HL-60/S4 (cell line): ENCODE measurements at regions not wholly inside any gene's neighbourhood (a gene's known extent, or its start where the extent isn't known, plus 50 kb on each side); places are given as distances from the start of the nearest gene placed in this dataset.

ENCODE experiments used
- in situ Hi-C: fragments of 300-500 bp; cut with MboI; formaldehyde crosslinking; loops from 2 replicates; pipeline ENCODE4 v1.14.3; 2022; ENCODE audit warnings: low sequenced_read_pairs

GRCh38 chr3:10583798-10584708, 78.7 kb upstream of the ATP2B2 start:
- in situ Hi-C loops, result no loop called here

GRCh38 chr3:10585945-10586344, 80.6 kb upstream of the ATP2B2 start:
- in situ Hi-C loops, result no loop called here

DNA sequence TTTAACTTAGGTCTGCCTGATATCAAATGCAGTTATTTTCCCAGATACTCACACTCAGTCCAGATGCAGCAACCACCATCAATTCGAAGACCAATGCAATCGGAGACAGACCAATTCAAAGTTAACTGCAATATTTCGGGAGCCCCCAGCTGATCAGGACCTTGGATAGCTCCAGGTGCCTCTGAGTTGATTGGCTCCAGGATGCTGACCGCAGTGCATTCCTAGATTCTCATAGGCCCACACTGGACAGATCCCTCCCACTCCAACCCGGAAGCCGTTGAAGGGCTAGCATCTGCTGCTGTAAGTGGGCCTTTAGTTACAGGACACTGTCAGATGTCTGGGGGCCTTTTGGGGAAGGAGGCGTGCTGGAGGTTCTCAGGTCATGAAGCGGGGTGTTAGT, 89.5 kb upstream of the ATP2B2 start:
- in situ Hi-C loops, result no loop called here

GRCh38 chr3:10596746-10597448, 91.5 kb upstream of the ATP2B2 start:
- in situ Hi-C loops, result no loop called here

DNA sequence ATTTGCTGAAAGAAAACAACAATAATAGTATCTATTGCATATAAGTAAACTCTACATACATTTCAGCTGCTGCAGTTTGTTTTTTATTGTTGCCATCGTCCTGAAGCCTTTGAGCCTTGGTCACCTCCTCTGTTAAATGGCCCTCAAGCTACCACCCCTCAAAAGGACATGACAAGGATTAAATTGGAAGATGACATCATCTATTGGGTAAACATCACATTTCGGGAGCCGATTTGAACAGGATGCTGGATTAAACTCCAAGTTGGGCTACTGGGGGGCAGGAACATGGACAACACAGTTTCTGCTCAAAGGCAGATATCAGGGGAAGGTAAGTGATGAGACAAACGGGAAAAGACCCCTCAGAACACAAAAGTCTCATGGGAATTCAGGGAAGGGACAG, 92.3 kb upstream of the ATP2B2 start:
- in situ Hi-C loops, result no loop called here

DNA sequence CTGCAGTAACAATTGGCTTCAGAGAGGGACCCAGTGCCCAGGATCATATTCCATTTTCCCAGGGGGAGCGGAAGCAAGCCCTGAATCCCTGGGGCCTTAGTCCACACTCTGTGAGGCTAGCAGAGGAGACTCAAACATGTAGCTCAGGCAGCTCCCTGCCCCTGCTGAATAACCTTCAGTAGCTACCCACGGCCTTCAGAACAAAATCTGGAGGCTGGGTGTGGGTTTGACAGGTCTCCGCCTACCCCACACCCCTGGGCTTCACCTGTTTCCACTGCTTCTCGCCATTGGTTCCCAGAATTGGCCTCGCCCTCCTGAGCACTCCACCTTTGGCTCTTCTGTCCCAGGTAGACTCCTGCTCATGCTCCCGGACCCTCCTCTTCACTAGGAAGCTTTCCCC, 93.6 kb upstream of the ATP2B2 start:
- in situ Hi-C loops, result no loop called here

DNA sequence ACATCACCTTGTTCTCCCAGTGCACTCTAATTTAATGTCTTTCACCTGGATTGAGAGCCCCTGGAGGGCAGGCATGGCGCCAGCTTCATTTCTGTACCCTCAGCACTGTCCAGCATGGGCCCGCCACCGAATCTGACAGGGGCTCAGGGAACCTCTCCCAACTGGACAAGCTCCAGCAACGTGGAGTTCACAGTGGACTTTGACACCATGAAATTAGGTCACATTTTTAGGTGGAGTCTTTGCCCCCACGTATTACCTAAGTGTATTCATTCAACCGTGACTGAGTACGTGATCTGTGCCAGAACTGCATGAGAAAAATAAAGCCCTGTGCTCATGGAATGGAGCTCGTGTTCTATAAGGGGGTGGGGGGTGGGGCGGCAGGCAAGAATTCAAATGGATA, 94.1 kb upstream of the ATP2B2 start:
- in situ Hi-C loops, result no loop called here

GRCh38 chr3:10600296-10600714, 94.9 kb upstream of the ATP2B2 start:
- in situ Hi-C loops, result no loop called here

DNA sequence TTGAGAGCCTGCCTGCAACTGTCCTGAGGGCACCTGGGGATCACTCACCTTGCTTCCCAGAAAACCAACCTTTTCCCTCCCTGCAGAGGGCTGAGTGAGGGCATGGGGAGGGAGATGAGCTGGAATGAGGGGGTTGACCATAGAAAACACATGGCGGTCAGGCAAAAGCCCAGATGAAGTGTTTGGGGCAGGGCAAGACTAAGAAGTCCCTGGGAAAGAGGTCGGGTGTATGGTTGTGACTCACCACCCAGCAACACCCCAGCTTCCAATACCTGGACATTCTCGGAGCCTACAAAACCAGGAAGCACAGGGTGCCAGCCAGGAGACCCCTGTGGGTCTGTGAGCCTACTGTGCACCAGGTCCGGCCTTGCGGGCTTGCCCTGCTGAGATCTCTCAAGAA, 95.3 kb upstream of the ATP2B2 start:
- in situ Hi-C loops, result no loop called here

- in situ Hi-C loops, result no loop called here
Observed at GRCh38 chr3:10601151-10601856, 95.9 kb upstream of the ATP2B2 start.

- in situ Hi-C loops, result no loop called here
Observed at GRCh38 chr3:10601857-10602230, 96.5 kb upstream of the ATP2B2 start.

DNA sequence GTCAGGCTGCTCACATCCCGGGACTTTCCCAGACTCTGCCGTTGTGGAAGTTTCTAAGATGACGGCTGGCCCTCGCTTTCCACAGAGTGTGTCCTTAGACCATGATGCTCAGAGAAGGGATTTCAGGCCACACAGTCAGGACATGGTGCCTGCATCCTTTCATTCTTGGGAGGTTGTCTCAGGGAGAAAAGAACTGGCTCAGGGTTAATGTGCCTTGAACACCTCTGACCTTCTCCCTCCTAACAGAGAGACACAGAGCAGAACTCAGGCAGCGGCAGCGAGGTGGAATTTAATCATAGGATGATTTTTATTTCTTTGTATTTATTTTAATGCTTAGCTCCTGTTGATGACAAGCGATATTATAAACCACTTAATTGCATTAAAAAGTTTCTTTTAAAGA, 96.9 kb upstream of the ATP2B2 start:
- in situ Hi-C loops, result no loop called here

GRCh38 chr3:10602769-10603768, 97.7 kb upstream of the ATP2B2 start:
- in situ Hi-C loops, result no loop called here

DNA sequence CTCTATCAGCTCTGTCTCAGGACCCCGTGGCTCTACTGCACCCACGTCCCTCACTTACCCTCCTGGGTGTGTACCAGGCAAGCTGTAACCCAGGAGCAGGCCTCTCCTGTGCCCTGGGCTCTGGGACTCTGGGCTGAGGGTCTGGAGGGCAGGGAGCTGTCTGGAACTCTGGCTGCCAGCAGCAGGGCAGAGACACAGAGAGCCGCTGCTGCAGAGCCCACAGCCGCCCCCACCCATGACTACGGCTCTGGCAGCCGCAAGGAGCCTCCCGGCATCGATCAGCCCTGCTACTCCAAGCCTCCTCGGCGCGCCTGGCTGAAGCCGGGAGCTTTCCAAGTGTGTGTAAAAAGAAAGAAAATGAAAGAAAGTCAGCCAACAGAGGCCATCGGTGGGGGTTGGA, 103.7 kb upstream of the ATP2B2 start:
- in situ Hi-C loops, result no loop called here

DNA sequence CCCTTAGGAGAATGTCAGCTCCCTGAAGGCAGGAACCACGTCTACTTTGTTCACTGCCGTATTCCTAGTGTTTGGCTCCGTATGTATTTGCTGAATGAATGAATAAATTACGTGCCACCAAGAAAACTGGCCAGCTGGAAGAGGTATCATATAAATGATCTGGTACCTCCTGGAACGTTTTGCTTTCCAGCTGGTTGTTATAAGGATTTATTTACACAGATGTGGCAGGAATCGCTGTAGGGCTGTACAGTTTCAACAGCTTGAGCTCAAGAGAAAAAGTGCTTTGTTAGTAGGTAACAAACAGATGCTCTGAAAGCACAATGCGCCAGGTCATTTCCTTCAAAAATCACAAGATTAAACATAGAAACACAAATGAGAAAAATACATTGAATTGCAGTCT, 108.8 kb upstream of the ATP2B2 start:
- in situ Hi-C loops, result no loop called here

DNA sequence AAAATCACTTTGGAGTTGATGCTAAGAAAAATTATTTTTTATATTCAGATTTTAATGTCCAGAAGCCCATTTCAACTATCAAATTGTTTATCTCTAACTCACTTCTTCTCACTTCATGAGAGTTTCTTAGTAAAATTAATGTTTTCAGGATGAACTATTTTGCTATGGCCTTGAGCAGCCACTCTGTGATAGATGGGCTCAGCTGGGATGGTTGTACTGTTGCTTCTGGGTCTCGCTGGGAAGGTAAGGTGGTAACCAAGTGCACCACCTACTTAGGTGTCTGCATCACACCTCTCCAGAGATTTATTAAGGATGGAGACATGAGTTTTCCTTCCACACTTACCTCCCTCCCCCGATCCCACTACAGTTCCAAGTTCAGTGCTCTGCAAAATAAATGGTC, 110.3 kb upstream of the ATP2B2 start:
- in situ Hi-C loops, result no loop called here

DNA sequence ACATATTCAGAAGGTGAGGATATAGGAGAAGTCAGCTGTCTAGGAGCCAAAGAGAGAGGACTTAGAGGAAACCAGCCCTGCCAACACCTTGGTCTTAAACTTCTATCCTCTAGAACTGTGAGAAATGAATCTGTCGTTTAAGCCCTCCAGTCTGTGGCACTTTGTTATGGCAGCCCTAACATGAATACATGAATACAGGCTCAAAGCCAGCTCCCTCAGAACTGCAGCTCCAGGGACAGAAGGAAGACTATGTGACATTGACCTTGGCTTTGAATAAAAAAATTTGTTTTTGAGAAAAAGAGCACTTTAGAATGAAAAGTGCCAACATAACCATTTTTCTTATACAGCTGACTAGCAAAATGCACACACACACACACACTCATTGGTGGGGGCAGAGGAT, 110.9 kb upstream of the ATP2B2 start:
- in situ Hi-C loops, result no loop called here

DNA sequence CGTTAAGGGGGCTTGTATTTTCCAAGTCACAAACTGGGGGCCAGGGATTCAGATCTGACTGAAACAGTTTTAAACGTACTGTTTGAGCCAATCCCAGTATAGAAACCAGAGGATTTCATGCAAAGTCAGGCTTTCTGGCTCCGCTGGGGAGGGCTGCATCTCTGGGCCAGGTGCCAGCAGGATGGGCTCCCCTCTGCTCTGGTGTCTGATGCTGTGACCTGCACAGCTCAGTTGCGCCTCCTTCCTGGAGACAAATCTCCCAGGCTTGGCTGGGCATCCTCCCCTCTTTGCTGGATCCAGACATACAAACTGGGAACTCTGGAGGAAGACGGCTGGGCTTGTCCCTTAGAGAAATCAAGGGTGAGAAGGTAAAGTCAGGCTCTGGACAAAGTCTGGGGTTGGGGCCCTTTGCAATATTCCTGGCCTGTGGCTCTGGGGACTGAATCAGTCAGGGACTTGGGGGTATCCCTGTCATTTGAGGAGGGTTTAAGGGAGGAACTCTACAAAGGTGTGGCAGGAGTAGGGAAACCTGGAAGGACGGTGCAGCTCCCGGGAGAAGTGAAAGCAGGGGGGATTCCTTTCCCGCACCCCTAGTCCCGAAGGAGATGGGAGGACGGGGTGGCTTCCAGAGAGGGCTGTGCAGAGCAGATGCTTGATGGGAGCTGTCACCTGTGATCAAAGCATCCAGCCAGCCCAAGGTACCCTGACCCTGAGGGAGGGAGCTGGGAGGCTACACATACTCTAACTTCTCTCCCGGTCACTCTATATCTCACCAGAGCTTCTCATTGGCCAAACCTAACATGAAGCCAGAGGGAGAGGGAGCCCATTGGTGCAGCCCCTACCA, 114.8 kb upstream of the ATP2B2 start:
- in situ Hi-C loops, result no loop called here

- in situ Hi-C loops, result no loop called here
Observed at GRCh38 chr3:10620833-10621082, 115.4 kb upstream of the ATP2B2 start.
